ENCODE measurements at regions not wholly inside any gene's neighbourhood (a gene's known extent, or its start where the extent isn't known, plus 50 kb on each side); places are given as distances from the start of the nearest gene placed in this dataset.
"Not testable (repeated sequence)": the region's sequence is repeated elsewhere in the genome, so short reads cannot be mapped to it uniquely, and the experiment has no call there.

DNA sequence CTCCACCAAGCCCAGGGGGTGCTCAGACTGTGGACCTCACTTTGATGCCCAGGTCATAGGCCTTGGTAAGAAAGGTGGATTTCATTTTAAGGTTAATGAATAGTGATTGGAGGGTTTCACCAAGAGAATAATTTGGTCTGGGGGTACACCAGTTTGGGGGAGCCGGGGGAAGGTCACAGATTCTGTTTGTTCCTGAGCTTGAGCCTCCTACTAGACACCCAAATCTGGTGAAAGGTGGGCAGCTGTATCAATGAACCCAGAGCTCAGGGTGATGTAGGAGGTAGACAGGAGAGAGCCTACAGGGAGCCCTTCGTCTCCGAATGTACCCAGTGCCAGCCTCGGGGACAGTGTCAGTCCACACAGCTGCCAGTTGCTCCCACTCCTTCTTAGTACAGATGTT is 63.7 kb upstream of the ATP12A start:
- peaks cover 0 to 1% (median 0%) of the 10 kb centered on the region in 11 donors for H3K9me3 Mint-ChIP-seq
- H3K27ac Mint-ChIP-seq, result peak overlapping the region in 1 of 9 donors; percentile 70
- H3K9me3 ChIP-seq (ENCODE audit: control insufficient read depth in 2 of 3, low read length in 3 of 3), result no peaks in the 10 kb centered on the region
- peaks cover 17 to 31% of the 10 kb centered on the region in 2 donors for H3K4me1 ChIP-seq (ENCODE audit: control insufficient read depth in 2 of 2, insufficient read depth in 2 of 2, low read length in 2 of 2)
- H3K36me3 ChIP-seq (ENCODE audit: control insufficient read depth in 2 of 3, insufficient read depth in 3 of 3, low read length in 3 of 3), result no peaks in the 10 kb centered on the region
- peaks cover 18 to 37% (median 31%) of the 10 kb centered on the region in 7 donors for H3K4me1 Mint-ChIP-seq
- POLR2A ChIA-PET, result interaction anchor here (0.6 kb wide), 1 partner anchor 687 kb away, joined by 5 read pairs; no protein-coding TSS in a partner anchor
- H3K4me3 ChIP-seq (ENCODE audit: low read length), result no peak overlapping the region
- H3K27ac ChIP-seq (ENCODE audit: low read depth, low read length), result no peak overlapping the region
- DNase-seq (no peak), ATAC-seq (no peak)
- no peak overlapping the region for H3K4me3 Mint-ChIP-seq
- H3K36me3 Mint-ChIP-seq, result peaks cover 0 to 4% (median 0%) of the 10 kb centered on the region in 5 donors
- H3K27me3 Mint-ChIP-seq, result no peaks in the 10 kb centered on the region
- CTCF ChIA-PET, result no interaction called here
- no peaks in the 10 kb centered on the region for H3K27me3 ChIP-seq (ENCODE audit: control insufficient read depth in 2 of 2, insufficient read depth in 2 of 2, low read length in 2 of 2)
- intact Hi-C loops (cut with micrococcal nuclease), result no loop called here

DNA sequence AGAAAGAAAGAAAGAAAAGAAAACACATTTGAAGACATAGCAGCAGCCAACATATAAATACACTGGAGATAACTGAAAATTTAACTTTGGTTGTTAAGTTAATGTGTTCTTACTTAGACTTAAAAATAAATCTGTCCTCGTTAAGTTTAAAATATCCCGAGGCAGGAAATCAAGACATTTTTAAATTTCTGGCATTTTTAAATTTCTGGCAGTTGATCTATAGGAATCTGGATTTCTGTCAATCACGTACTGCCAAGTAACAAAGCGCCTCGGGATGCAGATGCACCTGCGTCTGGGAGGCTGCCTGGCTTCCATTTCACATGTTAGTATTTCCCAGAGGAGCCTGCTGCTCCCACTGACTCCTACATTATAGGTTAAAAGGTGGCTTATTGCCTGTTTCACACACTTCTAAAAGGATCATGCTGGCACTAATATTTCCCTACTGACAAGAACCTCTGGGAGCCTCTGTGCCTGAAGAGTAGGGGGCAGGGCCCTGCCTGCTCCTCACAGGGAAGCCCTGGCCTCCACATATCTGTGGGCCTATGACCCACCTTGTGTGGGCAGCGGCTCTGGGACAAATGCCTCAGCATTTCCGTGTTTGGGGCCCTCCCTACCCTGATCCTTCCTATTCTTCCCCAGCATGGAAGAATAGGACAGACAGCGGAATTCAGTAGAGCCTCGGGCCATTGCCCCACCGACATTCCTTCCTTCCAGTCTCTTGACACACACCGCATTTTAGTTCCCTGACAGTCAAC is 62.8 kb upstream of the ATP12A start:
- H3K36me3 Mint-ChIP-seq, result peaks cover 0 to 4% (median 0%) of the 10 kb centered on the region in 5 donors
- DNase-seq (no peak), ATAC-seq (no peak)
- no peak overlapping the region for H3K27ac ChIP-seq (ENCODE audit: low read depth, low read length)
- no peaks in the 10 kb centered on the region for H3K36me3 ChIP-seq (ENCODE audit: control insufficient read depth in 2 of 3, insufficient read depth in 3 of 3, low read length in 3 of 3)
- CTCF ChIA-PET, result interaction anchor here (1.6 kb wide), 1 partner anchor 11 kb away, joined by 8 read pairs; no protein-coding TSS in a partner anchor
- H3K4me3 ChIP-seq (ENCODE audit: low read length), result no peak overlapping the region
- peak overlapping the region in 8 of 9 donors; percentile 60 to 90 (median 76) for H3K27ac Mint-ChIP-seq
- no peaks in the 10 kb centered on the region for H3K27me3 Mint-ChIP-seq
- H3K4me3 Mint-ChIP-seq, result peak overlapping the region in 1 of 10 donors; percentile 8
- H3K9me3 ChIP-seq (ENCODE audit: control insufficient read depth in 2 of 3, low read length in 3 of 3), result no peaks in the 10 kb centered on the region
- POLR2A ChIA-PET, result no interaction called here
- peaks cover 0 to 1% (median 0%) of the 10 kb centered on the region in 11 donors for H3K9me3 Mint-ChIP-seq
- H3K4me1 Mint-ChIP-seq, result peaks cover 18 to 35% (median 31%) of the 10 kb centered on the region in 7 donors
- peaks cover 17 to 31% of the 10 kb centered on the region in 2 donors for H3K4me1 ChIP-seq (ENCODE audit: control insufficient read depth in 2 of 2, insufficient read depth in 2 of 2, low read length in 2 of 2)
- no peaks in the 10 kb centered on the region for H3K27me3 ChIP-seq (ENCODE audit: control insufficient read depth in 2 of 2, insufficient read depth in 2 of 2, low read length in 2 of 2)
- intact Hi-C loops (cut with micrococcal nuclease), result loop anchor here in 1 of 2 donors (1.0 kb wide), 1 partner anchor 9 kb away; no protein-coding TSS in a partner anchor

DNA sequence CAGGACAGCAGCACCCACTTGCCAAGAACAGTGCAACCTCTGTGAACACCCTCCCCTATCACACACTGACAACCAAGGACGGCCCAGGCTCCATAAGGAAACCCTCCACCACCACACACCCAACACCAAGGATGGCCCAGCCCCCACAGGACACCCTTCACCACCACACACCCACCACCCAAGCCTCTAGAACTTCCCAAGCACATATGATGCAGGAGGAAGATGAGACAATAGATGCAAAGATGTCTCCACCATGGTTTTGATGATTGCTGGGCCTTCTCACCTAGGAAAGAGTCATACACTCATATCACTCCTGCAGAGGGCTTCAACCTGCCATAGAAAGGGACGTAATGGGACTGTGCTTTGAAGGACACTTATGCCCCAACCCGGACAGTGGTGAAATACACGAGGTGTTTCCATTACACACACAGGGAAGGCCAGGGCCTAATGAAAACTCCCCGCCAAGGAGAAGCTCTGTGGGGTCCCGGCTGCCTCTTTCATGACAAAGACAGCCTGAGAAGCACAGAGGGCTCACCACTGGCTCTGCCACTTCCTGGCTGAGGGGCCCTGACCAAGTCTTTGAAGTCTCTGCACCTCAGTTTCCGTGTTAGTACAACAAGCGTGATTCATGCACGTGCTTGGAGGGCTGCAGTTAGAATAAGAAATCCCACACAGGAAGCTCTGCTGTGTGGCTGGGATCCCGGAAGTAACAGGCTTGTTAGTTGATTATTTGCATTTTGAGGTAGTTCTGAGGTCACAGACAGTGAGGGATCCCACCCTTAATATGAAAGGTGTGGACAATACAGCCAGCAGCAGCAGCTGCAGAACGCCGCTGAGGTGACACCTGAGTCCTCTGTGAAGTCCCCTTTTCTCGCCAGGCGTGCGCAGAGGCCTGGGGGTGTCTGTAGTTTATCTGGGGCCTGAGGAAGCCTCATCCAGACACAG is 61.9 kb upstream of the ATP12A start:
- CTCF ChIA-PET, result interaction anchor here (1.6 kb wide), 1 partner anchor 12 kb away, joined by 8 read pairs; no protein-coding TSS in a partner anchor
- peaks cover 0 to 1% (median 0%) of the 10 kb centered on the region in 11 donors for H3K9me3 Mint-ChIP-seq
- intact Hi-C loops (cut with micrococcal nuclease), result loop anchor here in 1 of 2 donors (1.0 kb wide), 1 partner anchor 8 kb away; no protein-coding TSS in a partner anchor
- no peaks in the 10 kb centered on the region for H3K9me3 ChIP-seq (ENCODE audit: control insufficient read depth in 2 of 3, low read length in 3 of 3)
- no peaks in the 10 kb centered on the region for H3K36me3 ChIP-seq (ENCODE audit: control insufficient read depth in 2 of 3, insufficient read depth in 3 of 3, low read length in 3 of 3)
- POLR2A ChIA-PET, result no interaction called here
- H3K27ac ChIP-seq (ENCODE audit: low read depth, low read length), result peak overlapping the region; percentile 24
- peaks cover 18 to 37% (median 31%) of the 10 kb centered on the region in 7 donors for H3K4me1 Mint-ChIP-seq
- peaks cover 0 to 4% (median 0%) of the 10 kb centered on the region in 5 donors for H3K36me3 Mint-ChIP-seq
- H3K4me3 Mint-ChIP-seq, result peak overlapping the region in 8 of 10 donors; percentile 6 to 45 (median 13)
- DNase-seq, result peak in 8 of 9 donors; percentile 17 to 58 (median 44)
- ATAC-seq, result peak; percentile 87
- H3K27me3 ChIP-seq (ENCODE audit: control insufficient read depth in 2 of 2, insufficient read depth in 2 of 2, low read length in 2 of 2), result no peaks in the 10 kb centered on the region
- no peaks in the 10 kb centered on the region for H3K27me3 Mint-ChIP-seq
- H3K4me1 ChIP-seq (ENCODE audit: control insufficient read depth in 2 of 2, insufficient read depth in 2 of 2, low read length in 2 of 2), result peaks cover 17 to 31% of the 10 kb centered on the region in 2 donors
- H3K27ac Mint-ChIP-seq, result peak overlapping the region; percentile 60 to 90 (median 77)
- H3K4me3 ChIP-seq (ENCODE audit: low read length), result peak overlapping the region; percentile 2

DNA sequence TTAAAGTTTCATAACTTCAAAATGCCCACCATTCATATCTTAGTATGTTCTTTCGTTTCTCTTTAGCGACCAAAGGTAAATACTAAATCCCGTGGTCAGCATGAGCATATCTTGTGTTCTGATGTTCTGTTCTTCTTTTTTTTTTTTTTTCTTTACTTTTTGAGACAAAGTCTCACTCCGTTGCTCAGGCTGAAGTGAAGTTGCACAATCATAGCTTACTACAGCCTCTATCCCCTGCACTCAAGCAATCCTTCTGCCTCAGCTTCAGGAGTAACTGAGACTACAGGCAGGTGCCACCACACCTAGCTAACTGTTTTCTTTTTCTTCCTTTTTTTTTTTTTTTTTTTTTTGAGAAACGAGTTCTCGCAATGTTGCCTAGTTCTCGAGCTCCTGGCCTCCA is 60.9 kb upstream of the ATP12A start:
- Histone ChIP-seq H3K36me3 (ENCODE audit: control insufficient read depth in 2 of 3, insufficient read depth in 3 of 3, low read length in 3 of 3) (no peaks in the 10 kb centered on the region), H3K27ac (ENCODE audit: low read depth, low read length) (peak overlapping the region; percentile 24), H3K4me1 (ENCODE audit: control insufficient read depth in 2 of 2, insufficient read depth in 2 of 2, low read length in 2 of 2) (peaks cover 17 to 31% of the 10 kb centered on the region in 2 donors), H3K27me3 (ENCODE audit: control insufficient read depth in 2 of 2, insufficient read depth in 2 of 2, low read length in 2 of 2) (no peaks in the 10 kb centered on the region), H3K9me3 (ENCODE audit: control insufficient read depth in 2 of 3, low read length in 3 of 3) (no peaks in the 10 kb centered on the region), H3K4me3 (ENCODE audit: low read length) (no peak overlapping the region)
- Mint-ChIP-seq H3K4me1 (peaks cover 18 to 40% (median 33%) of the 10 kb centered on the region in 7 donors), H3K9me3 (peaks cover 0 to 1% (median 0%) of the 10 kb centered on the region in 11 donors), H3K27ac (peak overlapping the region in 8 of 9 donors; percentile 8 to 90 (median 70)), H3K36me3 (peaks cover 0 to 4% (median 0%) of the 10 kb centered on the region in 5 donors), H3K4me3 (peak overlapping the region in 1 of 10 donors; percentile 61), H3K27me3 (no peaks in the 10 kb centered on the region)
- intact Hi-C loops (cut with micrococcal nuclease), result no loop called here
- DNase-seq, result no peak
- ATAC-seq, result no peak
- POLR2A ChIA-PET, result no interaction called here
- CTCF ChIA-PET, result interaction anchor here (0.6 to 1.6 kb wide), 3 partner anchors 13 to 31 kb away, joined by 3 to 8 read pairs (median 6); no protein-coding TSS in a partner anchor

DNA sequence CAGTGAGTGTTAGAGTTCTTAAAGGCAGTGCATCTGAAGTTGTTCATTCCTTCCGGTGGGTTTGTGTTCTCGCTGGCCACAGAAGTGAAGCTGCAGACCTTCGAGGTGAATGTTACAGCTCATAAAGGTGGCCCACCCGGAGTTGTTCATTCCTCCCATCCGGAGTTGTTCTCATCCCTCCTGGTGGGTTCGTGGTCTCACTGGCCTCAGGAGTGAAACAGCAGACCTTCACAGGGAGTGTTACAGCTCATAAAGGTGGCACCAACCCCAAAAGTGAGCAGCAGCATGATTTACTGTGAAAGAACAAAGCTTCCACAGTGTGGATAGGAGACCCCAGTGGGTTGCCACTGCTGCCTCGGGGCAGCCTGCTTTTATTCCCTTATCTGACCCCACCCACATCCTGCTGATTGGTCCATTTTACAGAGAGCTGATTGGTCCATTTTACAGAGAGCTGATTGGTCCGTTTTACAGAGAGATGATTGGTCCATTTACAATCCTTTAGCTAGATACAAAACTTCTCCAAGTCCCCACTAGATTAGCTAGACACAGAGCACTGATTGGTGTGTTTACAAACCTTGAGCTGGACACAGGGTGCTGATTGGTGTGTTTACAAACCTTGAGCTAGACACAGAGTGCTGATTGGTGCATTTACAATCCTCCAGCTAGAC is 57.6 kb upstream of the ATP12A start:
- H3K36me3 ChIP-seq (ENCODE audit: control insufficient read depth in 2 of 3, insufficient read depth in 3 of 3, low read length in 3 of 3); H3K9me3 Mint-ChIP-seq; ATAC-seq; H3K27me3 Mint-ChIP-seq; H3K4me3 ChIP-seq (ENCODE audit: low read length); H3K36me3 Mint-ChIP-seq; intact Hi-C loops (cut with micrococcal nuclease); DNase-seq; H3K9me3 ChIP-seq (ENCODE audit: control insufficient read depth in 2 of 3, low read length in 3 of 3); H3K27ac ChIP-seq (ENCODE audit: low read depth, low read length); H3K4me3 Mint-ChIP-seq; H3K27me3 ChIP-seq (ENCODE audit: control insufficient read depth in 2 of 2, insufficient read depth in 2 of 2, low read length in 2 of 2): not testable (repeated sequence)
- H3K4me1 ChIP-seq (ENCODE audit: control insufficient read depth in 2 of 2, insufficient read depth in 2 of 2, low read length in 2 of 2), result peaks cover 35 to 58% of the 10 kb centered on the region in 2 donors
- H3K27ac Mint-ChIP-seq, result peak overlapping the region in 2 of 9 donors; percentile 36 to 42
- peaks cover 27 to 54% (median 53%) of the 10 kb centered on the region in 7 donors for H3K4me1 Mint-ChIP-seq
- ChIA-PET POLR2A (interaction anchor here (0.6 kb wide), 1 partner anchor 11 kb away, joined by 3 read pairs; no protein-coding TSS in a partner anchor), CTCF (interaction anchor here (0.8 to 1.4 kb wide), 2 partner anchors 100 to 665 kb away, joined by 3 to 4 read pairs; no protein-coding TSS in a partner anchor)
